Epithelial cell of esophagus (primary cell): ENCODE measurements at regions not wholly inside any gene's neighbourhood (a gene's known extent, or its start where the extent isn't known, plus 50 kb on each side); places are given as distances from the start of the nearest gene placed in this dataset.

Experiments
- DNase-seq: peaks from one replicate; pipeline ENCODE4 v3.0.0; 2010; ENCODE audit warnings: low read depth
- H3K4me3 ChIP-seq: 2 replicates; pipeline ENCODE4 v1.5.1; 2011; ENCODE audit warnings: mild to moderate bottlenecking, low read length, control low read depth
- TF ChIP-seq, protein P1 (sequence below): IDR thresholded peaks from 2 replicates; pipeline ENCODE4 v1.5.1; 2011; ENCODE audit warnings: low read depth, mild to moderate bottlenecking, low read length, control low read depth, inconsistent platforms; ENCODE audit not compliant: insufficient read depth; ENCODE audit errors: missing control alignments

DNA sequence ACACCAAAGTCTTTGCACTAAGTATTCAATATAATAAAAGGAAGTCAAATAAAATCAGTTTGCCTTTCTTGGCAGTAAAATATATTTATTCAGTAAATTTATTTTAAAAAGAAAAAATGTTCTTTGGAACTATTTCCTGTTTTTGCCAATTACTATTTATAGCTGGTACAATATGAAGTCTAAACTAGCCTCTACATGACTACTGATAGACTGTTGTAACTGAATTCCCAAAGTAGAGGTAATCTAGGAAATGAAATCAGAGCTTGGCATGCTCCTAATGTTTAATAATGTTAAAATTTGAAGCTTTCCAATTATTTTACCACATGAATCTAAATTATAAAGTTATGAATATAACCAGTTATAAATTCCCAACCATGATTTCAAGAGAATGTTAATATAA is 385.5 kb downstream of the SEMA3D start:
- DNase-seq: peak; percentile 32
- H3K4me3 ChIP-seq: no peak overlapping the region
- TF ChIP-seq, protein P1, sequence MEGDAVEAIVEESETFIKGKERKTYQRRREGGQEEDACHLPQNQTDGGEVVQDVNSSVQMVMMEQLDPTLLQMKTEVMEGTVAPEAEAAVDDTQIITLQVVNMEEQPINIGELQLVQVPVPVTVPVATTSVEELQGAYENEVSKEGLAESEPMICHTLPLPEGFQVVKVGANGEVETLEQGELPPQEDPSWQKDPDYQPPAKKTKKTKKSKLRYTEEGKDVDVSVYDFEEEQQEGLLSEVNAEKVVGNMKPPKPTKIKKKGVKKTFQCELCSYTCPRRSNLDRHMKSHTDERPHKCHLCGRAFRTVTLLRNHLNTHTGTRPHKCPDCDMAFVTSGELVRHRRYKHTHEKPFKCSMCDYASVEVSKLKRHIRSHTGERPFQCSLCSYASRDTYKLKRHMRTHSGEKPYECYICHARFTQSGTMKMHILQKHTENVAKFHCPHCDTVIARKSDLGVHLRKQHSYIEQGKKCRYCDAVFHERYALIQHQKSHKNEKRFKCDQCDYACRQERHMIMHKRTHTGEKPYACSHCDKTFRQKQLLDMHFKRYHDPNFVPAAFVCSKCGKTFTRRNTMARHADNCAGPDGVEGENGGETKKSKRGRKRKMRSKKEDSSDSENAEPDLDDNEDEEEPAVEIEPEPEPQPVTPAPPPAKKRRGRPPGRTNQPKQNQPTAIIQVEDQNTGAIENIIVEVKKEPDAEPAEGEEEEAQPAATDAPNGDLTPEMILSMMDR: no peak

DNA sequence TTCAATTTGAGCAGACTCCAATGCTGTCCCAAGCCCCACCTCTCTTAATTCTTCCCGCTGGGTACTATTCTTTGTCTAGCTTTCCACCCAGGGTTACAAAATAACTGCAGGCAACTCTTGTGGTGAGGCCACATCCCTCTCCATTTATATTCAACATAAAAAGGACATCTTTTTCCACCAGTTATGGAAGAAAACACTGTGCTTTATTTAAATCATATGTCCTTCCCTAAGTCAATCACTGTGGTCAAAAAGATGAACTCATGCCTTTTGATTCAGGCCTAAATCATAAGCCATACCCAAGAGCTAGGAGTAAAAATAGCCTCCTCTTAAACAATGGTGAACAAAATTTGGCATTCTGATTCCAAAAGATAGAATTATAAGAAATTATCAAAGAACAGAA is 386.0 kb downstream of the SEMA3D start:
- no peak overlapping the region for H3K4me3 ChIP-seq
- no peak for DNase-seq
- TF ChIP-seq, protein P1: no peak

DNA sequence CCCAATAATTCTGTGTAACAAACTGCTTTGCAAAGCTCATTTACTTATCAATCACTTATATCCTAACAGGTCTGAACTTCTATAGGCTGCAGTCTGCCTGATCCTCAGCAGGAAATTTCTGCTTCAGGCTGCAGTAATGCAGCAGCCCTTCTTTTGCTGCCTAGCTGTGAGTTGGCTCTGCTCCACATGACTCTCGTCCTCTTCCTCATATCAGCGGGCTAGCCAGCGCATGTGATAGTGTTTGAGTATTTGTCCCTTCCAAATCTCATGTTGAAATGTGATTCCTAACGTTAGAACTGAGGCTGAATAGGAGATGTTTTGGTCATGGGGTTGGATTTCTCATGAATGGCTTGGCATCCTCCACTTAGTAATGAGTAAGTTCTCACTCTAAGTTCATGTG is 387.8 kb downstream of the SEMA3D start:
- DNase-seq: peak; percentile 84
- TF ChIP-seq, protein P1: no peak
- H3K4me3 ChIP-seq: no peak overlapping the region

DNA sequence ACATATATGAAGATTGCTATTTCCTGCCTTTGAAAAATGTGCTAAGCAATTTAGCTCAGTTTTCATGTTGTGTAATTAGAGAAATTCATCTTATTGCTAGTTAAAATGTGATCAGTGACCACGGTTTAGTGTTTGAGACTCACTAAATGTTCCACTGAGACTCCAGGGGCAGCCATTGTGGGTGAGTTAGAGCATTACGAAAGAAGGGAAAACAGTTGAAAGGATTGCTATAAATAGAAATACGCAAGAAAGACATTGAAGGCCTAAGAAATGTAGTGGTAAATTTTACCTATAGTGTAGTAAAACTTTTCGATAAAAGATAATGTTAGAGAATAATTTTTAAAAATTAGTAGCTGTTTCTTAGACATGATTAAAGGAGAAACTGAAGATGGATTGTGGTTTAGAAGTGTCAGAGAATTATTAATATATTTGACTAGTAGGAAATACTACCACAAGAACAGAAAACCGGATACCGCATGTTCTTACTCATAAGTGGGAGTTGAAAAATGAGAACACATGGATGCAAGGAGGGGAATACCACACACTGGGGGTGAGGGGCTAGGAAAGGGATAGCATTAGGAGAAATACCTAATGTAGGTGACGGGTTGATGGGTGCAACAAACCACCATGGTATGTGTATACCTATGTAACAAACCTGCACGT is 394.5 kb downstream of the SEMA3D start:
- TF ChIP-seq, protein P1: no peak
- no peak overlapping the region for H3K4me3 ChIP-seq
- no peak for DNase-seq

DNA sequence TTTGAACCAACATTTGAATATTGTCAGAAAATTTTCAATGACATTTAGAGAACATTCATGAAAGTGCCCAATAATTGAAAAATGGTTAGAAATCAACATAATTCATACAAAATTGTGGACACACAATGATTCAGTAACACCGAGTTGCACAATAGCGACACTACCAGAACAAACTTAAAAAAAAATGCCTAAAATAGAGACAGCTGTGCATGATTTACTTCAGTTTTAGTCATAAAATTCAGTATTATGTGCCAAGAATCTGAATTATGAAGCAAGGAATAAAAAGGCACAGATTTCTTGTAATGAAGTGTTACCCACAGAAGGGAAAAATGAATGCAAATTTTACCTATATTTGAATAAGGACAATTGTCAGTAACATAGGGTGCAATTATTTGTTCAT is 396.0 kb downstream of the SEMA3D start:
- TF ChIP-seq, protein P1: no peak
- H3K4me3 ChIP-seq: no peak overlapping the region
- no peak for DNase-seq

DNA sequence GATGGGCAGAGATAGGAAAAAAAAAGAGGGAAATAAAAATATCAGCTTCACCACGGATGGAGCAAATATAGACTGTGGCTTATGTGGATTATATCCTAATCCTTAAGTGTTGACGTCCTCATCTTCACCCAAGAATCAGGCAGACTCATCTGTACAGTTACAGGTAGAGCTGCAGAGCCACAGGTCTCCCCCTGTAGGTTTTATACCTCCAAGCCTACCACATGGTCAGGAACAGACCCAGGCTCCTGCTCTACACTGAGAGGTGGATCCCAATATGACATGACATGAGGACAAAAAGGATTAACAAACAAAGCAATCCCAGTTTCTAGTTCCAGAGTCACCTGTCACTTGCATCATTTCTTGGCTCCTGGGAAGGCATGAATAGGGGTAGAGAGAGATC is 400.8 kb downstream of the SEMA3D start:
- TF ChIP-seq, protein P1: no peak
- DNase-seq: no peak
- no peak overlapping the region for H3K4me3 ChIP-seq

DNA sequence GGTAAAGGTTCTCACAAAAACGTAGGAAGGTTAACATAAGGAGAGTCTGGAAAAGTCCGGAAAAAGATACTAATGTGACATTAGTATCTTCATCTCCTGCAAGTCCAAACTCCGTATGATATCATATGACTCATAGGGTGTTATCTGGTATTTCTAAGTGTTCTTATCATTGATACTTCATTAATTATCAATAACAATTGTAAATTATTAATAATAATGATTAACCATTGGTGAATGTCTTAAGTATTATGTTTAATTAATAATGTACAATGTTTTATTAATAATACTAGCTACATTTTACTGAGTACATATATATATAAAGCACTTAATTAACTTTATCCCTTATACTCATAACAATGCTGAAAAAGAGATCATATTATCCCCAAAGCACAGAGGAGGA is 402.4 kb downstream of the SEMA3D start:
- TF ChIP-seq, protein P1: no peak
- H3K4me3 ChIP-seq: no peak overlapping the region

More for the DNA sequence above, 402.4 kb downstream of the SEMA3D start:
- no peak for DNase-seq
